Right lobe of liver (tissue), 4 donors: ENCODE measurements at regions not wholly inside any gene's neighbourhood (a gene's known extent, or its start where the extent isn't known, plus 50 kb on each side); places are given as distances from the start of the nearest gene placed in this dataset.

ENCODE experiments used
- POLR2A ChIP-seq: fragments of 450-650 bp; IDR thresholded peaks from one replicate; pipeline ENCODE4 v1.6.1; 2017; ENCODE audit warnings: antibody characterized with exemption, mild to moderate bottlenecking
- TF ChIP-seq, protein P1 (sequence below), 4 donors: fragments of 200-600 bp in 3 of 4; fragments of 450-650 bp in 1 of 4; IDR thresholded peaks; one replicate each; pipeline versions ENCODE4 v1.5.1 to v1.8.0; 2016 to 2022; ENCODE audit warnings: antibody characterized with exemption in 4 of 4, mild to moderate bottlenecking in 2 of 4
- donor health status: DM: no; HTN: no; CAD: no.
- donor health status: DM: no; HTN: no; CAD: no.
- donor health status: DM: no; HTN: yes; CAD: no.

DNA sequence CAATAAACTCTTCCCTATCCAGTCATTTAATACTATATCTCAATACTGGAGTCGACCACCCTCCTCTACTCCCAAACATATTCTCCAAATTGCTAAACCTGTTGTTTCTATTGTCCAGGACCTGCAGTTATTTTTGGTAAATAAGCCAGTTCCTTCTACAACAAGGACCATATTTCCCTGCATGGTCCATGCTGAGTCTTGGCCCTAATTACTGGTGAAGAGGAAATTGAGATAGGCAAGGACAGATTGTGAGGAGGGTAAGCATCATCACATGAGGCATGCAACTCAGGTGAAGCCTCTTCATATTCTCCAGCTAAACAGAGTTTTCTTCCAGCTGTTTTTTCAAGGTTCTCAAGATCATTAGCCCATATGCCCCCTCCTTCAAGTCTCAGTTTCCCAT, 1193.6 kb downstream of the RAPGEF2 start:
- TF ChIP-seq, protein P1, sequence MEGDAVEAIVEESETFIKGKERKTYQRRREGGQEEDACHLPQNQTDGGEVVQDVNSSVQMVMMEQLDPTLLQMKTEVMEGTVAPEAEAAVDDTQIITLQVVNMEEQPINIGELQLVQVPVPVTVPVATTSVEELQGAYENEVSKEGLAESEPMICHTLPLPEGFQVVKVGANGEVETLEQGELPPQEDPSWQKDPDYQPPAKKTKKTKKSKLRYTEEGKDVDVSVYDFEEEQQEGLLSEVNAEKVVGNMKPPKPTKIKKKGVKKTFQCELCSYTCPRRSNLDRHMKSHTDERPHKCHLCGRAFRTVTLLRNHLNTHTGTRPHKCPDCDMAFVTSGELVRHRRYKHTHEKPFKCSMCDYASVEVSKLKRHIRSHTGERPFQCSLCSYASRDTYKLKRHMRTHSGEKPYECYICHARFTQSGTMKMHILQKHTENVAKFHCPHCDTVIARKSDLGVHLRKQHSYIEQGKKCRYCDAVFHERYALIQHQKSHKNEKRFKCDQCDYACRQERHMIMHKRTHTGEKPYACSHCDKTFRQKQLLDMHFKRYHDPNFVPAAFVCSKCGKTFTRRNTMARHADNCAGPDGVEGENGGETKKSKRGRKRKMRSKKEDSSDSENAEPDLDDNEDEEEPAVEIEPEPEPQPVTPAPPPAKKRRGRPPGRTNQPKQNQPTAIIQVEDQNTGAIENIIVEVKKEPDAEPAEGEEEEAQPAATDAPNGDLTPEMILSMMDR (IDR thresholded peaks at IDR 0.05): no peak
- TF ChIP-seq POLR2A: no peak
